ENCODE measurements at regions not wholly inside any gene's neighbourhood (a gene's known extent, or its start where the extent isn't known, plus 50 kb on each side); places are given as distances from the start of the nearest gene placed in this dataset.

DNA sequence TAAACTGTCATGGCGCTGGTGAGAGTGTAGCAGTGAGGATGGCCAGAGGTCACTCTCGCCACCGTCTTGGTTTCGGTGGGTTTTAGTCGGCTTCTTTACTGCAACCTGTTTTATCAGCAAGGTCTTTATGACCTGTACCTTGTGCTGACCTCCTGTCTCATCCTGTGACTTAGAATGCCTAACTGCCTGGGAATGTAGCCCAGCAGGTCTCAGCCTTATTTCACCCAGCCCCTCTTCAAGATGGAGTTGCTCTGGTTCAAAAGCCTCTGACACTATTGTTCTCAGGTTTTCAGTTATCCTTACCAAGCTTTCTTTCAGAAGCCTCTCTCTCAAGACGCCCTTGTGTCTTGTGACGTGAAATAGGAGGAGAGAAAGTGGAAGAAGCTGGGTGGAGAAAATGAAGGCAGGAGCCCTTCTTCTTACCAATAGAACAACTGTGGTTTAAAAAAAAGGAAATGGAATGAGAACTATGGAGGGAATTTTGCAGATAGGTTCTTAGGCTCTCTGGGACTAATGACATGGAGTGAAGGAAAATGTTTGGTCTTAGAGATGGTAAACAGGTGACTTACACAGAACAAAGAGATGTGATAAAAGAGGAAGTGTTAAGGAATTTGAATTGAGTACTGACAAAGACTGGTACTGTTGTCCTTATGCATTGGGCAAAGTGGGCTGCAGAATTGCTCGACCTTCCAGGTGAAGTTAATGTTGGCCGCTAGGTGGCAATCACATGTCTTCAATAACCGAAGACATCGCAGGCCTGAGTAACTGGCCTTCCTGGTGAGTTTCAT is 133.3 kb upstream of the RAI14 start:
- H3K9me3 Mint-ChIP-seq, result no peaks in the 10 kb centered on the region
- H3K4me1 ChIP-seq (ENCODE audit: control insufficient read depth in 1 of 2, insufficient read depth in 2 of 2, low read length in 2 of 2), result no peaks in the 10 kb centered on the region
- WGBS (ENCODE audit: insufficient coverage), result 47% methylated on average over 6 of the region's 11 CpGs
- H2AFZ ChIP-seq (ENCODE audit: insufficient read depth, low read depth, low read length, poor library complexity, severe bottlenecking), result peak overlapping the region; percentile 45
- no peak overlapping the region for H3K4me2 ChIP-seq (replicated peaks; ENCODE audit: extremely low read depth, low read length, poor library complexity, severe bottlenecking)
- H3K36me3 ChIP-seq (replicated peaks in 1 of 2; ENCODE audit: control insufficient read depth in 1 of 2, insufficient read depth in 2 of 2, low read length in 2 of 2), result no peaks in the 10 kb centered on the region
- H3K4me1 Mint-ChIP-seq, result peaks cover 3% of the 10 kb centered on the region
- peak; percentile 41 to 65 (median 55) for DNase-seq
- H3K4me3 ChIP-seq (replicated peaks in 1 of 3; ENCODE audit: low read depth in 2 of 3, low read length in 3 of 3), result no peak overlapping the region
- peaks cover 0 to 7% (median 2%) of the 10 kb centered on the region in 3 donors for H3K27me3 Mint-ChIP-seq (ENCODE audit: low read depth in 3 of 3)
- H3K9ac ChIP-seq (ENCODE audit: insufficient read depth, low read length, poor library complexity, severe bottlenecking), result no peak overlapping the region
- TF ChIP-seq, protein P1, sequence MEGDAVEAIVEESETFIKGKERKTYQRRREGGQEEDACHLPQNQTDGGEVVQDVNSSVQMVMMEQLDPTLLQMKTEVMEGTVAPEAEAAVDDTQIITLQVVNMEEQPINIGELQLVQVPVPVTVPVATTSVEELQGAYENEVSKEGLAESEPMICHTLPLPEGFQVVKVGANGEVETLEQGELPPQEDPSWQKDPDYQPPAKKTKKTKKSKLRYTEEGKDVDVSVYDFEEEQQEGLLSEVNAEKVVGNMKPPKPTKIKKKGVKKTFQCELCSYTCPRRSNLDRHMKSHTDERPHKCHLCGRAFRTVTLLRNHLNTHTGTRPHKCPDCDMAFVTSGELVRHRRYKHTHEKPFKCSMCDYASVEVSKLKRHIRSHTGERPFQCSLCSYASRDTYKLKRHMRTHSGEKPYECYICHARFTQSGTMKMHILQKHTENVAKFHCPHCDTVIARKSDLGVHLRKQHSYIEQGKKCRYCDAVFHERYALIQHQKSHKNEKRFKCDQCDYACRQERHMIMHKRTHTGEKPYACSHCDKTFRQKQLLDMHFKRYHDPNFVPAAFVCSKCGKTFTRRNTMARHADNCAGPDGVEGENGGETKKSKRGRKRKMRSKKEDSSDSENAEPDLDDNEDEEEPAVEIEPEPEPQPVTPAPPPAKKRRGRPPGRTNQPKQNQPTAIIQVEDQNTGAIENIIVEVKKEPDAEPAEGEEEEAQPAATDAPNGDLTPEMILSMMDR (IDR thresholded peaks at IDR 0.05), result peak; percentile 78
- H3K27me3 ChIP-seq (ENCODE audit: control insufficient read depth in 2 of 2, insufficient read depth in 2 of 2, low read length in 2 of 2), result no peaks in the 10 kb centered on the region
- peak overlapping the region in 2 of 7 donors; percentile 44 to 48 for H3K27ac Mint-ChIP-seq
- H3K9me3 ChIP-seq (replicated peaks in 1 of 2; ENCODE audit: control insufficient read depth in 1 of 2, insufficient read depth in 1 of 2, low read length in 2 of 2), result no peaks in the 10 kb centered on the region
- H3K79me2 ChIP-seq (ENCODE audit: insufficient read depth, low read length), result no peaks in the 10 kb centered on the region
- no peaks in the 10 kb centered on the region for H3K36me3 Mint-ChIP-seq
- H4K20me1 ChIP-seq (ENCODE audit: insufficient read depth, low read length), result no peaks in the 10 kb centered on the region
- H3K27ac ChIP-seq (ENCODE audit: low read depth in 1 of 2, low read length in 2 of 2), result no peak overlapping the region
- H3K4me3 Mint-ChIP-seq, result no peak overlapping the region
- intact Hi-C loops (cut with micrococcal nuclease), result no loop called here

DNA sequence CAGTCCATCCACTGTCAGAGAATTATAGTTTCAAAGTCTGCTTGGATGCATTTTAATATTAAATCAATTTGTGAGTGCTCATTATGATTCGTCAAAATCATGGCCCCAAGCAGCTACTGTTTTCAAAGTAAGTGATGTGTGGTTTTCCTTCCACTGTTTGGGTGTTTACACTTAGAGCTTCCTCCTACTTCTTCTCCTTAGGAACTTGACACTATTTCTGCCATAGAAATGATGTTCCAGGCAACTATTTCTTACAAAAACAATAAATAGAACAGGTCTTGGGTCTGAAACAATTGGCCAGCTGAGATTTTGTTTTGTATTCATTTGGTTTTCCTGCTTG is 132.8 kb upstream of the RAI14 start:
- TF ChIP-seq, protein P1 (IDR thresholded peaks at IDR 0.05), result peak; percentile 34
- Histone ChIP-seq H3K4me1 (ENCODE audit: control insufficient read depth in 1 of 2, insufficient read depth in 2 of 2, low read length in 2 of 2) (no peaks in the 10 kb centered on the region), H3K27ac (ENCODE audit: low read depth in 1 of 2, low read length in 2 of 2) (no peak overlapping the region), H3K27me3 (ENCODE audit: control insufficient read depth in 2 of 2, insufficient read depth in 2 of 2, low read length in 2 of 2) (no peaks in the 10 kb centered on the region), H3K9ac (ENCODE audit: insufficient read depth, low read length, poor library complexity, severe bottlenecking) (no peak overlapping the region), H3K4me2 (replicated peaks; ENCODE audit: extremely low read depth, low read length, poor library complexity, severe bottlenecking) (no peak overlapping the region), H4K20me1 (ENCODE audit: insufficient read depth, low read length) (no peaks in the 10 kb centered on the region), H3K36me3 (replicated peaks in 1 of 2; ENCODE audit: control insufficient read depth in 1 of 2, insufficient read depth in 2 of 2, low read length in 2 of 2) (no peaks in the 10 kb centered on the region), H3K4me3 (replicated peaks in 1 of 3; ENCODE audit: low read depth in 2 of 3, low read length in 3 of 3) (no peak overlapping the region), H3K9me3 (replicated peaks in 1 of 2; ENCODE audit: control insufficient read depth in 1 of 2, insufficient read depth in 1 of 2, low read length in 2 of 2) (no peaks in the 10 kb centered on the region), H2AFZ (ENCODE audit: insufficient read depth, low read depth, low read length, poor library complexity, severe bottlenecking) (peak overlapping the region; percentile 45), H3K79me2 (ENCODE audit: insufficient read depth, low read length) (no peaks in the 10 kb centered on the region)
- no peaks in the 10 kb centered on the region for H3K9me3 Mint-ChIP-seq
- H3K27ac Mint-ChIP-seq, result no peak overlapping the region
- peaks cover 3% of the 10 kb centered on the region for H3K4me1 Mint-ChIP-seq
- H3K4me3 Mint-ChIP-seq, result no peak overlapping the region
- DNase-seq, result no peak
- no CpG with 5 or more reads among the region's 1 CpG for WGBS (ENCODE audit: insufficient coverage)
- intact Hi-C loops (cut with micrococcal nuclease), result no loop called here
- H3K36me3 Mint-ChIP-seq, result no peaks in the 10 kb centered on the region
- peaks cover 0 to 7% (median 0%) of the 10 kb centered on the region in 3 donors for H3K27me3 Mint-ChIP-seq (ENCODE audit: low read depth in 3 of 3)

All from CD14-positive monocyte (primary cell).